ENCODE measurements at regions not wholly inside any gene's neighbourhood (a gene's known extent, or its start where the extent isn't known, plus 50 kb on each side); places are given as distances from the start of the nearest gene placed in this dataset.

DNA sequence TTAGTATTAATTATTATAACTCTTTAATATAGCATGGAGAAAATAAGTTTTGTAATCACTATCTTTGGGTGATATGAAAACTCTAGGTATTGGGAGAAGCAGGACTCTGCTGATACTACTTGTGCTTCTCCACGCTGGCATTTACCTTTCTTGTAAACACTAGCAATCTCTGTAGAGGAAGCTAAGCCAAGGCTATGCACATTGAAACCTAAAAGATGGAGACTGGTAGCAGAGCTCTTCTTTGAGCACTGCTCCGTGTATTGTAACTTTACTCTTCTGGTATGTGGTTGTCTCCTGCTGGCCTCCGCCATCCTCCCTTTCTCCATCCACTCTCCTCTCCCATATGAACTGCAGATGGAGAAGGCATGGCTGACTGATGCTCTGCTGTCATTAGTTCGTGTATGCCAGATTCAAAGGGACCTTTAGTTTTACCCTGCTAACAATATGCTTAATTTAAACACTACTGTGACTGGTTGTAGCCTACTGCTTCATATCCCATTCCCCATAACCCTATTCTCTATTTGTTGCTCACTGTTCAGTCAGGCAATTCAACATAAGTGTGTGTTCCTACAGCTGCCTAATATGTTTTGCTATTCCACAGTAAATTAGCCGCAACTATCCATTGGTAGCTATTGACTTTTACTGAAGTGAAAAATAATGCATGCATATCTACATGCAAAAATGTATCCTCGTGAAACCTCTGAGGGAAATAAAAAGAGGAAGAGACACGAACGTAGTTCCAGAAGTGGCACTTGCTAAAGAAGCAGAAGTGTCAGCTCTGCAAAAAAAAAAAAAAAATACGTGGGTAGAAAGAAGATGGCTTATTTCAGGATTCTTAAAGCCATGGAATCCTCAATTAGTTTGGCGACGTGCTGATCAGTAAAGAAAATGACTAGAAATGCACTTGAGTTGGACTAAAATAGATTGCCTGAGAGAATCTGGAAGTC is 55.6 kb upstream of the CCSER1 start:
- CTCF ChIA-PET (ENCODE audit: unreplicated experiment) = no interaction called here
- H3K4me1 ChIP-seq (ENCODE audit: insufficient read depth, low read length, poor library complexity, severe bottlenecking) = no peaks in the 10 kb centered on the region
- no peaks in the 10 kb centered on the region for H3K9me3 ChIP-seq (ENCODE audit: low read length)

GRCh38 chr4:90074322-90074886 is 52.8 kb upstream of the CCSER1 start:
- H3K36me3 ChIP-seq (ENCODE audit: insufficient read depth, low read length) = no peaks in the 10 kb centered on the region
- no peaks in the 10 kb centered on the region for H3K4me1 ChIP-seq (ENCODE audit: insufficient read depth, low read length, poor library complexity, severe bottlenecking)
- H3K79me2 ChIP-seq (ENCODE audit: insufficient read depth, low read depth, low read length) = no peaks in the 10 kb centered on the region
- H3K27ac ChIP-seq (ENCODE audit: low read depth, low read length, poor library complexity, severe bottlenecking) = no peak overlapping the region
- no peak overlapping the region for H3K4me3 ChIP-seq (ENCODE audit: low read depth, low read length, poor library complexity, severe bottlenecking)
- H4K20me1 ChIP-seq (ENCODE audit: insufficient read depth, low read length) = no peaks in the 10 kb centered on the region
- TF ChIP-seq, protein P1, sequence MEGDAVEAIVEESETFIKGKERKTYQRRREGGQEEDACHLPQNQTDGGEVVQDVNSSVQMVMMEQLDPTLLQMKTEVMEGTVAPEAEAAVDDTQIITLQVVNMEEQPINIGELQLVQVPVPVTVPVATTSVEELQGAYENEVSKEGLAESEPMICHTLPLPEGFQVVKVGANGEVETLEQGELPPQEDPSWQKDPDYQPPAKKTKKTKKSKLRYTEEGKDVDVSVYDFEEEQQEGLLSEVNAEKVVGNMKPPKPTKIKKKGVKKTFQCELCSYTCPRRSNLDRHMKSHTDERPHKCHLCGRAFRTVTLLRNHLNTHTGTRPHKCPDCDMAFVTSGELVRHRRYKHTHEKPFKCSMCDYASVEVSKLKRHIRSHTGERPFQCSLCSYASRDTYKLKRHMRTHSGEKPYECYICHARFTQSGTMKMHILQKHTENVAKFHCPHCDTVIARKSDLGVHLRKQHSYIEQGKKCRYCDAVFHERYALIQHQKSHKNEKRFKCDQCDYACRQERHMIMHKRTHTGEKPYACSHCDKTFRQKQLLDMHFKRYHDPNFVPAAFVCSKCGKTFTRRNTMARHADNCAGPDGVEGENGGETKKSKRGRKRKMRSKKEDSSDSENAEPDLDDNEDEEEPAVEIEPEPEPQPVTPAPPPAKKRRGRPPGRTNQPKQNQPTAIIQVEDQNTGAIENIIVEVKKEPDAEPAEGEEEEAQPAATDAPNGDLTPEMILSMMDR (conservative IDR thresholded peaks at IDR 0.05; ENCODE audit: low read length) = no peak
- TF ChIP-seq EZH2phosphoT487 (IDR thresholded peaks at IDR 0.05; ENCODE audit: borderline replicate concordance, low read depth, low read length) = no peak
- ChIA-PET CTCF (ENCODE audit: unreplicated experiment) (no interaction called here), POLR2A (no interaction called here)
- DNase-seq (ENCODE audit: low spot score) = no peak
- no peak overlapping the region for H2AFZ ChIP-seq (ENCODE audit: low read length)
- no TSS peak for BruUV-seq (replicated peaks)
- intact Hi-C loops (cut with micrococcal nuclease; ENCODE audit: unreplicated experiment) = no loop called here
- no peaks in the 10 kb centered on the region for H3K9me3 ChIP-seq (ENCODE audit: low read length)
- no peak overlapping the region for H3K4me2 ChIP-seq (ENCODE audit: low read length)
- H3K9me2 ChIP-seq (ENCODE audit: insufficient read depth, low read length) = no peaks in the 10 kb centered on the region

More for the DNA sequence above, 55.6 kb upstream of the CCSER1 start:
- no peak for TF ChIP-seq EZH2phosphoT487 (IDR thresholded peaks at IDR 0.05; ENCODE audit: borderline replicate concordance, low read depth, low read length)
- TF ChIP-seq, protein P1 (conservative IDR thresholded peaks at IDR 0.05; ENCODE audit: low read length) = no peak
- H3K36me3 ChIP-seq (ENCODE audit: insufficient read depth, low read length) = no peaks in the 10 kb centered on the region
- H4K20me1 ChIP-seq (ENCODE audit: insufficient read depth, low read length) = no peaks in the 10 kb centered on the region
- intact Hi-C loops (cut with micrococcal nuclease; ENCODE audit: unreplicated experiment) = no loop called here
- no peaks in the 10 kb centered on the region for H3K79me2 ChIP-seq (ENCODE audit: insufficient read depth, low read depth, low read length)
- no peak overlapping the region for H3K27ac ChIP-seq (ENCODE audit: low read depth, low read length, poor library complexity, severe bottlenecking)
- H2AFZ ChIP-seq (ENCODE audit: low read length) = no peak overlapping the region
- no peak for DNase-seq (ENCODE audit: low spot score)
- POLR2A ChIA-PET = interaction anchor here (0.7 kb wide), 1 partner anchor 60 kb away, joined by 3 read pairs; no protein-coding TSS in a partner anchor
- H3K4me3 ChIP-seq (ENCODE audit: low read depth, low read length, poor library complexity, severe bottlenecking) = no peak overlapping the region
- no peaks in the 10 kb centered on the region for H3K9me2 ChIP-seq (ENCODE audit: insufficient read depth, low read length)
- no peak overlapping the region for H3K4me2 ChIP-seq (ENCODE audit: low read length)
- BruUV-seq (replicated peaks) = no TSS peak
